IMR-90 (cell line): ENCODE measurements at regions not wholly inside any gene's neighbourhood (a gene's known extent, or its start where the extent isn't known, plus 50 kb on each side); places are given as distances from the start of the nearest gene placed in this dataset.

Source experiments
- ATAC-seq: fragments of 200-7000 bp; cut with Tn5 transposase; 2 replicates; pipeline ENCODE4 v1.9.1; 2020; ENCODE audit warnings: low read depth, mild to moderate bottlenecking, moderate library complexity
- BruUV-seq: library from RNA; stranded (reverse); fragments of 400-500 nt; replicated peaks from 2 replicates; lab custom pipeline; 2021; lab: Mats Ljungman, UMichigan
- CTCF ChIA-PET: fragments of 300-600 bp; formaldehyde crosslinking; extraction: SDS; loops from one replicate; lab custom pipeline; 2021; ENCODE audit warnings: antibody characterized with exemption; lab: Yijun Ruan, JAX
- POLR2A ChIA-PET: fragments of 300-600 bp; sonication (Branson Sonifier 250); formaldehyde crosslinking; loops from one replicate; lab custom pipeline; 2022; ENCODE audit warnings: antibody characterized with exemption; ENCODE audit not compliant: unreplicated experiment; lab: Charles Lee
- DNase-seq: peaks from one replicate; pipeline ENCODE4 v3.0.0; 2013
- H2AFZ ChIP-seq: replicated peaks from 2 replicates; pipeline ENCODE3; 2013; ENCODE audit warnings: low read length, mild to moderate bottlenecking; ENCODE audit not compliant: poor library complexity
- H2AK5ac ChIP-seq: 2 replicates; pipeline ENCODE4 v1.6.1; 2013; ENCODE audit warnings: low read depth, low read length, inconsistent platforms
- H2AK9ac ChIP-seq: replicated peaks from 2 replicates; pipeline ENCODE3; 2013; ENCODE audit warnings: mild to moderate bottlenecking, low read depth, low read length, moderate library complexity; ENCODE audit not compliant: poor library complexity
- H2BK120ac ChIP-seq: 2 replicates; pipeline ENCODE4 v1.6.1; 2013; ENCODE audit warnings: low read depth, low read length, inconsistent platforms
- H2BK15ac ChIP-seq: 3 replicates; pipeline ENCODE4 v1.6.1; 2013; ENCODE audit warnings: low read depth, low read length, inconsistent platforms
- H2BK20ac ChIP-seq: 2 replicates; pipeline ENCODE4 v1.6.1; 2013; ENCODE audit warnings: low read depth, mild to moderate bottlenecking, inconsistent platforms, low read length, moderate library complexity
- H2BK5ac ChIP-seq: 2 replicates; pipeline ENCODE4 v1.6.1; 2013; ENCODE audit warnings: mild to moderate bottlenecking, low read depth, low read length, inconsistent platforms; ENCODE audit not compliant: poor library complexity, severe bottlenecking
- H3K14ac ChIP-seq: replicated peaks from 2 replicates; pipeline ENCODE4 v1.6.1; 2013; ENCODE audit warnings: low read depth, low read length, inconsistent platforms
- H3K18ac ChIP-seq: 2 replicates; pipeline ENCODE4 v1.6.1; 2013; ENCODE audit warnings: low read depth, low read length, control low read depth
- H3K23ac ChIP-seq: 2 replicates; pipeline ENCODE4 v1.6.1; 2013; ENCODE audit warnings: low read depth, low read length, inconsistent platforms
- H3K27ac ChIP-seq: 2 replicates; pipeline ENCODE4 v1.5.1; 2013; ENCODE audit warnings: mild to moderate bottlenecking, control low read depth, low read length; ENCODE audit not compliant: insufficient read depth
- H3K27me3 ChIP-seq: 2 replicates; pipeline ENCODE4 v1.6.1; 2013; ENCODE audit warnings: low read length; ENCODE audit not compliant: control insufficient read depth, insufficient read depth
- H3K36me3 ChIP-seq: 2 replicates; pipeline ENCODE4 v1.6.1; 2013; ENCODE audit warnings: low read length, mixed read lengths; ENCODE audit not compliant: control insufficient read depth, insufficient read depth
- H3K4ac ChIP-seq: 2 replicates; pipeline ENCODE4 v1.6.1; 2013; ENCODE audit warnings: low read depth, low read length, inconsistent platforms
- H3K4me1 ChIP-seq: 2 replicates; pipeline ENCODE4 v1.6.1; 2013; ENCODE audit warnings: low read length, mixed read lengths; ENCODE audit not compliant: control insufficient read depth, insufficient read depth
- H3K4me2 ChIP-seq: 2 replicates; pipeline ENCODE4 v1.6.1; 2013; ENCODE audit warnings: low read depth, mild to moderate bottlenecking, control low read depth, low read length, moderate library complexity
- H3K4me3 ChIP-seq: 2 replicates; pipeline ENCODE4 v1.5.1; 2013; ENCODE audit warnings: low read depth, mild to moderate bottlenecking, control low read depth, low read length, moderate library complexity; ENCODE audit not compliant: insufficient read depth
- H3K56ac ChIP-seq: 2 replicates; pipeline ENCODE4 v1.6.1; 2013; ENCODE audit warnings: low read length, inconsistent platforms; ENCODE audit not compliant: insufficient read depth; ENCODE audit errors: extremely low read depth
- H3K79me1 ChIP-seq, 2 experiments: 2 replicates each; pipeline ENCODE4 v1.6.1; 2013; ENCODE audit warnings: low read length in 2 of 2, inconsistent platforms in 1 of 2, low read depth in 1 of 2
- H3K9ac ChIP-seq: 2 replicates; pipeline ENCODE4 v1.6.1; 2013; ENCODE audit warnings: low read depth, low read length, control low read depth
- H3K9me1 ChIP-seq: 2 replicates; pipeline ENCODE4 v1.6.1; 2013; ENCODE audit warnings: low read length, inconsistent platforms; ENCODE audit not compliant: insufficient read depth
- H3K9me3 ChIP-seq: 2 replicates; pipeline ENCODE4 v1.6.1; 2013; ENCODE audit warnings: low read length; ENCODE audit not compliant: control insufficient read depth, insufficient read depth
- H4K20me1 ChIP-seq: 2 replicates; pipeline ENCODE4 v1.6.1; 2013; ENCODE audit warnings: low read length, inconsistent platforms; ENCODE audit not compliant: insufficient read depth
- H4K5ac ChIP-seq: 2 replicates; pipeline ENCODE4 v1.6.1; 2013; ENCODE audit warnings: mild to moderate bottlenecking, low read depth, low read length, control low read depth
- H4K8ac ChIP-seq, 2 experiments: 2 replicates each; pipeline ENCODE4 v1.6.1; 2013; ENCODE audit warnings: low read depth in 2 of 2, low read length in 2 of 2, control low read depth in 1 of 2, inconsistent platforms in 1 of 2
- H4K91ac ChIP-seq: 2 replicates; pipeline ENCODE4 v1.6.1; 2013; ENCODE audit warnings: low read depth, low read length, inconsistent platforms; ENCODE audit not compliant: insufficient read depth
- BHLHE40 ChIP-seq: fragments of 150-350 bp; IDR thresholded peaks from 2 replicates; pipeline ENCODE4 v1.6.1; 2016; ENCODE audit warnings: mild to moderate bottlenecking, low read depth, low read length
- CEBPB ChIP-seq: IDR thresholded peaks from 2 replicates; pipeline ENCODE4 v1.6.1; 2012; ENCODE audit warnings: low read depth, low read length, improper control_type of control experiment
- CHD1 ChIP-seq: IDR thresholded peaks from 2 replicates; pipeline ENCODE4 v1.6.1; 2012; ENCODE audit warnings: low read depth, low read length, improper control_type of control experiment
- FOS ChIP-seq: fragments of 150-350 bp; IDR thresholded peaks from 2 replicates; pipeline ENCODE4 v1.6.1; 2016; ENCODE audit warnings: low read depth, low read length
- MAZ ChIP-seq: IDR thresholded peaks from 2 replicates; pipeline ENCODE4 v1.6.1; 2012; ENCODE audit warnings: low read depth, mild to moderate bottlenecking, low read length, improper control_type of control experiment, moderate library complexity, borderline replicate concordance
- RAD21 ChIP-seq: IDR thresholded peaks from 2 replicates; pipeline ENCODE4 v1.6.1; 2012; ENCODE audit warnings: low read length, improper control_type of control experiment
- RCOR1 ChIP-seq: IDR thresholded peaks from 2 replicates; pipeline ENCODE4 v1.6.1; 2012; ENCODE audit warnings: mild to moderate bottlenecking, low read length, improper control_type of control experiment; ENCODE audit not compliant: insufficient replicate concordance
- RFX5 ChIP-seq: IDR thresholded peaks from 2 replicates; pipeline ENCODE4 v1.8.0; 2012; ENCODE audit warnings: low read depth, mild to moderate bottlenecking, low read length, moderate library complexity
- USF2 ChIP-seq: fragments of 150-350 bp; IDR thresholded peaks from 2 replicates; pipeline ENCODE4 v1.6.1; 2017; ENCODE audit warnings: mild to moderate bottlenecking, antibody characterized with exemption, low read length, low read depth
- WGBS, 2 experiments: methylation state at CpG; one replicate each; pipeline versions ENCODE4 v1.1.5 to v1.1.7; 2013; ENCODE audit warnings: missing lambda C conversion rate in 2 of 2; ENCODE audit not compliant: insufficient read length in 1 of 2; ENCODE audit errors: extremely low coverage in 2 of 2; 5-methylcytosine and 5-hydroxymethylcytosine counted together
- dilution Hi-C: fragments of 300-500 bp; cut with HindIII; formaldehyde crosslinking; loops from one replicate; pipeline ENCODE4 v1.14.3; 2018; ENCODE audit warnings: low sequenced_read_pairs; ENCODE audit not compliant: unreplicated experiment
- in situ Hi-C: fragments of 300-500 bp; cut with MboI; formaldehyde crosslinking; loops from 3 replicates; pipeline ENCODE4 v1.14.3; 2019; ENCODE audit warnings: low sequenced_read_pairs, inconsistent platforms, mixed read lengths
- intact Hi-C: fragments of 100-400 bp; cut with micrococcal nuclease; formaldehyde crosslinking; loops from 2 replicates; pipeline ENCODE4 v1.10.0; 2022
- TF ChIP-seq, protein P1 (sequence below): conservative IDR thresholded peaks from 2 replicates; pipeline ENCODE4 v1.5.1; 2012; ENCODE audit warnings: mild to moderate bottlenecking, low read depth, low read length, improper control_type of control experiment

GRCh38 chr6:113317442-113317841, 539.7 kb upstream of the MARCKS start:
- POLR2A ChIA-PET = no interaction called here
- H3K18ac ChIP-seq = no peak overlapping the region
- H3K9me1 ChIP-seq = no peaks in the 10 kb centered on the region
- no peak overlapping the region for H2BK15ac ChIP-seq
- H3K27ac ChIP-seq = no peak overlapping the region
- TF ChIP-seq MAZ (no peak), BHLHE40 (no peak), RCOR1 (no peak), USF2 (no peak), RFX5 (no peak), CEBPB (no peak), RAD21 (no peak), FOS (no peak), CHD1 (no peak)
- TF ChIP-seq, protein P1, sequence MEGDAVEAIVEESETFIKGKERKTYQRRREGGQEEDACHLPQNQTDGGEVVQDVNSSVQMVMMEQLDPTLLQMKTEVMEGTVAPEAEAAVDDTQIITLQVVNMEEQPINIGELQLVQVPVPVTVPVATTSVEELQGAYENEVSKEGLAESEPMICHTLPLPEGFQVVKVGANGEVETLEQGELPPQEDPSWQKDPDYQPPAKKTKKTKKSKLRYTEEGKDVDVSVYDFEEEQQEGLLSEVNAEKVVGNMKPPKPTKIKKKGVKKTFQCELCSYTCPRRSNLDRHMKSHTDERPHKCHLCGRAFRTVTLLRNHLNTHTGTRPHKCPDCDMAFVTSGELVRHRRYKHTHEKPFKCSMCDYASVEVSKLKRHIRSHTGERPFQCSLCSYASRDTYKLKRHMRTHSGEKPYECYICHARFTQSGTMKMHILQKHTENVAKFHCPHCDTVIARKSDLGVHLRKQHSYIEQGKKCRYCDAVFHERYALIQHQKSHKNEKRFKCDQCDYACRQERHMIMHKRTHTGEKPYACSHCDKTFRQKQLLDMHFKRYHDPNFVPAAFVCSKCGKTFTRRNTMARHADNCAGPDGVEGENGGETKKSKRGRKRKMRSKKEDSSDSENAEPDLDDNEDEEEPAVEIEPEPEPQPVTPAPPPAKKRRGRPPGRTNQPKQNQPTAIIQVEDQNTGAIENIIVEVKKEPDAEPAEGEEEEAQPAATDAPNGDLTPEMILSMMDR = no peak
- H3K36me3 ChIP-seq = no peaks in the 10 kb centered on the region
- no peak overlapping the region for H2AK9ac ChIP-seq
- H2BK20ac ChIP-seq = no peak overlapping the region
- H4K8ac ChIP-seq = no peak overlapping the region
- H2AFZ ChIP-seq = no peak overlapping the region
- no peak overlapping the region for H2AK5ac ChIP-seq
- no peaks in the 10 kb centered on the region for H4K20me1 ChIP-seq
- intact Hi-C loops = no loop called here
- H3K23ac ChIP-seq = no peak overlapping the region
- ATAC-seq (no peak), DNase-seq (no peak)
- H3K4ac ChIP-seq = no peak overlapping the region
- H4K5ac ChIP-seq = no peak overlapping the region
- no peak overlapping the region for H3K14ac ChIP-seq
- no peaks in the 10 kb centered on the region for H3K9me3 ChIP-seq
- H3K4me2 ChIP-seq = no peak overlapping the region
- H4K91ac ChIP-seq = no peak overlapping the region
- H3K79me1 ChIP-seq = no peaks in the 10 kb centered on the region
- no peak overlapping the region for H2BK120ac ChIP-seq
- CTCF ChIA-PET = interaction anchor here (1.0 kb wide), 1 partner anchor 13 kb away, joined by 3 read pairs; no protein-coding TSS in a partner anchor
- H3K4me3 ChIP-seq = no peak overlapping the region
- no peaks in the 10 kb centered on the region for H3K27me3 ChIP-seq
- no TSS peak for BruUV-seq
- no peak overlapping the region for H2BK5ac ChIP-seq
- in situ Hi-C loops = no loop called here
- no peak overlapping the region for H3K9ac ChIP-seq
- dilution Hi-C loops = no loop called here
- no peak overlapping the region for H3K56ac ChIP-seq
- peaks cover 6% of the 10 kb centered on the region; the same call in 1 of the 2 replicates for H3K4me1 ChIP-seq
- WGBS, 2 experiments = no CpG with 5 or more reads among the region's 2 CpGs
